ENCODE measurements at regions not wholly inside any gene's neighbourhood (a gene's known extent, or its start where the extent isn't known, plus 50 kb on each side); places are given as distances from the start of the nearest gene placed in this dataset.
"Not testable (repeated sequence)": the region's sequence is repeated elsewhere in the genome, so short reads cannot be mapped to it uniquely, and the experiment has no call there.

GRCh38 chr14:89474464-89474863 is 57.4 kb upstream of the FOXN3 start:
- TF ChIP-seq, protein P1, sequence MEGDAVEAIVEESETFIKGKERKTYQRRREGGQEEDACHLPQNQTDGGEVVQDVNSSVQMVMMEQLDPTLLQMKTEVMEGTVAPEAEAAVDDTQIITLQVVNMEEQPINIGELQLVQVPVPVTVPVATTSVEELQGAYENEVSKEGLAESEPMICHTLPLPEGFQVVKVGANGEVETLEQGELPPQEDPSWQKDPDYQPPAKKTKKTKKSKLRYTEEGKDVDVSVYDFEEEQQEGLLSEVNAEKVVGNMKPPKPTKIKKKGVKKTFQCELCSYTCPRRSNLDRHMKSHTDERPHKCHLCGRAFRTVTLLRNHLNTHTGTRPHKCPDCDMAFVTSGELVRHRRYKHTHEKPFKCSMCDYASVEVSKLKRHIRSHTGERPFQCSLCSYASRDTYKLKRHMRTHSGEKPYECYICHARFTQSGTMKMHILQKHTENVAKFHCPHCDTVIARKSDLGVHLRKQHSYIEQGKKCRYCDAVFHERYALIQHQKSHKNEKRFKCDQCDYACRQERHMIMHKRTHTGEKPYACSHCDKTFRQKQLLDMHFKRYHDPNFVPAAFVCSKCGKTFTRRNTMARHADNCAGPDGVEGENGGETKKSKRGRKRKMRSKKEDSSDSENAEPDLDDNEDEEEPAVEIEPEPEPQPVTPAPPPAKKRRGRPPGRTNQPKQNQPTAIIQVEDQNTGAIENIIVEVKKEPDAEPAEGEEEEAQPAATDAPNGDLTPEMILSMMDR (IDR thresholded peaks at IDR 0.05; ENCODE audit: control insufficient read depth, extremely low read depth, insufficient read depth) = no peak
- no peak overlapping the region for H3K4me3 ChIP-seq (ENCODE audit: low read depth, low read length)
- DNase-seq (ENCODE audit: low read depth) = peak; percentile 65

GRCh38 chr14:89473989-89474388 is 57.0 kb upstream of the FOXN3 start:
- DNase-seq (ENCODE audit: low read depth) = no peak
- TF ChIP-seq, protein P1 (IDR thresholded peaks at IDR 0.05; ENCODE audit: control insufficient read depth, extremely low read depth, insufficient read depth) = no peak
- no peak overlapping the region for H3K4me3 ChIP-seq (ENCODE audit: low read depth, low read length)

- DNase-seq (ENCODE audit: low read depth) = no peak
- H3K4me3 ChIP-seq (ENCODE audit: low read depth, low read length) = no peak overlapping the region
- TF ChIP-seq, protein P1 (IDR thresholded peaks at IDR 0.05; ENCODE audit: control insufficient read depth, extremely low read depth, insufficient read depth) = no peak
Measured at GRCh38 chr14:89473569-89473968, 56.5 kb upstream of the FOXN3 start.

- TF ChIP-seq, protein P1 (IDR thresholded peaks at IDR 0.05; ENCODE audit: control insufficient read depth, extremely low read depth, insufficient read depth) = no peak
- H3K4me3 ChIP-seq (ENCODE audit: low read depth, low read length) = no peak overlapping the region
- DNase-seq (ENCODE audit: low read depth) = no peak
Measured at GRCh38 chr14:89470401-89470800, 53.4 kb upstream of the FOXN3 start.

DNA sequence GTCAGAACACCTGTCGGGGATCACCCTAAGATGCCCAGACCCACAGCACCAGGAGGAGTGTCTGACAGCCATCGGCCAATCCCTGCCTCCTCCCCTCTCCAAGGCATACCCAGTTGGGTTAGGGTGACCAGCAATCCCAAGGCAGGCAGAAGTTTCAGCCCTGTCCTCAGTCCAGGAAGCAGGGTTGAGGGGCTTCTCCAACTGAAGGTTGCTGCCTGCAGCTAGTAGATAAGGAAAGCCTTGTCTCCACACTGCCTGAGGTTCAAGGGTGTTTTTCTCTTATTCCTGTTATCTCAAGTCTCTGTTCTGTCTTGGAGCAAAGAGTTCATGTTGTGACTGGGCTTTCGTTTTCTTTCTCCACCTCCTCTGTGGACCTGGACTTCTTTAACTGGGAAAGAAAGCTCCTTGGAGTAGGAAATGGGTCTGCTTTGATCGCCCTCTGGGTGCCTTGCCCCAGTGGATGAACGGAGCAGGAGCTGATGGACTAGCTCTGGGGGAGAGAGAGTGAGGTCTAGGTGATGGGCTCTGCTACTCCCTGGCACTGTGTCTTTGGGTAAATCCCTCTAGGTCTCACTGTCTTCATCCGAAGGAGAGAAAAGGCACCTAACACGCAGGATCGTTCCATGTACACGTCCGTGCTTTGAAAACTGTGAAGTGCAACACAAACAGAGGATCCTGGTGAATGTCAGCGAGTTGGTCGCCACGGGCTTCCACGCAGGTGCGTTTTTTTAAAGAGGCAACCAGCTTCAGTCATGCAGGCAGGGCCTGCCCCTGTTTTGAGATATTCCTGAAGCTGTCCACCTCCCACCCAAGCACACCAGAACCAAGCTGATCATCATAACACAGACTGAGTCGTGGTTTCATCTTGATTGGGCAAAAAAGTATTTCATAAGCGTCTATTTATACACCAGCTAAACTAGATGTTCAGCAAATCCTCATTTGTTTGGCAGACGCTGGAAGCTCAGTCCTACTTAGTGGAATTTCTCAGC is 52.5 kb upstream of the FOXN3 start:
- DNase-seq (ENCODE audit: low read depth) = no peak
- no peak overlapping the region for H3K4me3 ChIP-seq (ENCODE audit: low read depth, low read length)
- TF ChIP-seq, protein P1 (IDR thresholded peaks at IDR 0.05; ENCODE audit: control insufficient read depth, extremely low read depth, insufficient read depth) = no peak

- TF ChIP-seq, protein P1 (IDR thresholded peaks at IDR 0.05; ENCODE audit: control insufficient read depth, extremely low read depth, insufficient read depth) = no peak
- DNase-seq (ENCODE audit: low read depth) = no peak
- no peak overlapping the region for H3K4me3 ChIP-seq (ENCODE audit: low read depth, low read length)
Measured at GRCh38 chr14:89468566-89468965, 51.5 kb upstream of the FOXN3 start.

DNA sequence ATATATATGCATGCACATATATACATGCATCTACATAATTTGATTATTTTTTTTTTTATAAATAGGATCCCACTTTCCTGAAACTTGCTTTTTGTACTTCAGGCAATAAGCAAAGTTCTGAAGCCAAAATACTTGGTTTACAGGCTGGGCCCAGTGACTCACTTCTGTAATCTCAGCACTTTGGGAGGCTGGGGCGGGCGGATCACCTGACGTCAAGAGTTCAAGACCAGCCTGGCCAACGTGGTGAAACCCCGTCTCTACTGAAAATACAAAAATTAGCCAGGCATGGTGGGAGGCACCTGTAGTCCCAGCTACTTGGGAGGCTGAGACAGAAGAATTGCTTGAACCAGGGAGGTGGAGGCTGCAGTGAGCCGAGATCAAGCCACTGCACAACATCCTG is 51.0 kb upstream of the FOXN3 start:
- H3K4me3 ChIP-seq (ENCODE audit: low read depth, low read length); DNase-seq (ENCODE audit: low read depth): not testable (repeated sequence)
